HepG2 (cell line): ENCODE measurements at regions not wholly inside any gene's neighbourhood (a gene's known extent, or its start where the extent isn't known, plus 50 kb on each side); places are given as distances from the start of the nearest gene placed in this dataset.

Experiments used
- KLF13 ChIP-seq: sonication (generic); formaldehyde crosslinking; IDR thresholded peaks from 2 replicates; pipeline ENCODE4 v1.4.0; 2020; ENCODE audit warnings: mild to moderate bottlenecking, missing genetic modification reagents
- PHB2 ChIP-seq: fragments of 450-650 bp; IDR thresholded peaks from 2 replicates; pipeline ENCODE4 v1.6.1; 2018; ENCODE audit not compliant: partially characterized antibody
- POLR2A ChIP-seq, 2 experiments: IDR thresholded peaks; 2 replicates each; pipeline ENCODE4 v1.6.1; 2011; ENCODE audit warnings: low read depth in 2 of 2, low read length in 2 of 2, mild to moderate bottlenecking in 1 of 2, moderate library complexity in 1 of 2; ENCODE audit not compliant: insufficient read depth in 1 of 2
- TF ChIP-seq, protein P1 (sequence below): sonication (generic); formaldehyde crosslinking; IDR thresholded peaks from 2 replicates; pipeline ENCODE4 v1.5.0; 2020; ENCODE audit warnings: mild to moderate bottlenecking, missing genetic modification reagents, moderate library complexity
- TF ChIP-seq, protein P2 (sequence below): sonication (generic); formaldehyde crosslinking; conservative IDR thresholded peaks from 2 replicates; pipeline ENCODE4 v1.4.0; 2020; ENCODE audit warnings: mild to moderate bottlenecking, missing genetic modification reagents, moderate library complexity

DNA sequence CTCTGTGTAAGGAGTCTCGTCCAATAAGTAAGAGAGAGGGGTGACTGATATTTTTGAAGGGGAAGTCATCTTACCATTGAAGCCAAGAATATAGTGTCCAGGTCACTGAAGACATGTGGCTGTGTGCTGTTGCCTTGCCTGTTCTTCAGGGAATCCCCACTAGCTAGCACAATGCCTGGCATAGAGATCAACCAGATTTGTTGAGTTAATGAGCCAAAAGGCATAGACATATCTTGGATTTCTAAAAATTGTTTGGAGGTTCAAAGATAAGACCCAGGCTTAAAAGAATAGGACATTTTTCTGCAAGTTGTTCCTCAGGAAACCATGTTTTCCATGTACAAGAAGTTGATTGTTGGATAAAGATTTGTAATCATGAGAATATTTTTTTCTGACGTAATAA, 119.3 kb upstream of the DKK2 start:
- TF ChIP-seq POLR2A (IDR thresholded peaks at IDR 0.05; ENCODE audit: insufficient read depth in 1 of 2, low read depth in 2 of 2, low read length in 2 of 2) (no peak), KLF13 (CRISPR knock-in tag) (no peak), PHB2 (no peak)
- TF ChIP-seq, protein P1, sequence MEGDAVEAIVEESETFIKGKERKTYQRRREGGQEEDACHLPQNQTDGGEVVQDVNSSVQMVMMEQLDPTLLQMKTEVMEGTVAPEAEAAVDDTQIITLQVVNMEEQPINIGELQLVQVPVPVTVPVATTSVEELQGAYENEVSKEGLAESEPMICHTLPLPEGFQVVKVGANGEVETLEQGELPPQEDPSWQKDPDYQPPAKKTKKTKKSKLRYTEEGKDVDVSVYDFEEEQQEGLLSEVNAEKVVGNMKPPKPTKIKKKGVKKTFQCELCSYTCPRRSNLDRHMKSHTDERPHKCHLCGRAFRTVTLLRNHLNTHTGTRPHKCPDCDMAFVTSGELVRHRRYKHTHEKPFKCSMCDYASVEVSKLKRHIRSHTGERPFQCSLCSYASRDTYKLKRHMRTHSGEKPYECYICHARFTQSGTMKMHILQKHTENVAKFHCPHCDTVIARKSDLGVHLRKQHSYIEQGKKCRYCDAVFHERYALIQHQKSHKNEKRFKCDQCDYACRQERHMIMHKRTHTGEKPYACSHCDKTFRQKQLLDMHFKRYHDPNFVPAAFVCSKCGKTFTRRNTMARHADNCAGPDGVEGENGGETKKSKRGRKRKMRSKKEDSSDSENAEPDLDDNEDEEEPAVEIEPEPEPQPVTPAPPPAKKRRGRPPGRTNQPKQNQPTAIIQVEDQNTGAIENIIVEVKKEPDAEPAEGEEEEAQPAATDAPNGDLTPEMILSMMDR = no peak
- TF ChIP-seq, protein P2, sequence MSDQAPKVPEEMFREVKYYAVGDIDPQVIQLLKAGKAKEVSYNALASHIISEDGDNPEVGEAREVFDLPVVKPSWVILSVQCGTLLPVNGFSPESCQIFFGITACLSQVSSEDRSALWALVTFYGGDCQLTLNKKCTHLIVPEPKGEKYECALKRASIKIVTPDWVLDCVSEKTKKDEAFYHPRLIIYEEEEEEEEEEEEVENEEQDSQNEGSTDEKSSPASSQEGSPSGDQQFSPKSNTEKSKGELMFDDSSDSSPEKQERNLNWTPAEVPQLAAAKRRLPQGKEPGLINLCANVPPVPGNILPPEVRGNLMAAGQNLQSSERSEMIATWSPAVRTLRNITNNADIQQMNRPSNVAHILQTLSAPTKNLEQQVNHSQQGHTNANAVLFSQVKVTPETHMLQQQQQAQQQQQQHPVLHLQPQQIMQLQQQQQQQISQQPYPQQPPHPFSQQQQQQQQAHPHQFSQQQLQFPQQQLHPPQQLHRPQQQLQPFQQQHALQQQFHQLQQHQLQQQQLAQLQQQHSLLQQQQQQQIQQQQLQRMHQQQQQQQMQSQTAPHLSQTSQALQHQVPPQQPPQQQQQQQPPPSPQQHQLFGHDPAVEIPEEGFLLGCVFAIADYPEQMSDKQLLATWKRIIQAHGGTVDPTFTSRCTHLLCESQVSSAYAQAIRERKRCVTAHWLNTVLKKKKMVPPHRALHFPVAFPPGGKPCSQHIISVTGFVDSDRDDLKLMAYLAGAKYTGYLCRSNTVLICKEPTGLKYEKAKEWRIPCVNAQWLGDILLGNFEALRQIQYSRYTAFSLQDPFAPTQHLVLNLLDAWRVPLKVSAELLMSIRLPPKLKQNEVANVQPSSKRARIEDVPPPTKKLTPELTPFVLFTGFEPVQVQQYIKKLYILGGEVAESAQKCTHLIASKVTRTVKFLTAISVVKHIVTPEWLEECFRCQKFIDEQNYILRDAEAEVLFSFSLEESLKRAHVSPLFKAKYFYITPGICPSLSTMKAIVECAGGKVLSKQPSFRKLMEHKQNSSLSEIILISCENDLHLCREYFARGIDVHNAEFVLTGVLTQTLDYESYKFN (CRISPR knock-in tag) = no peak
